Body of pancreas (tissue), 4 donors: ENCODE measurements at regions not wholly inside any gene's neighbourhood (a gene's known extent, or its start where the extent isn't known, plus 50 kb on each side); places are given as distances from the start of the nearest gene placed in this dataset.

ENCODE experiments used
- ATAC-seq: fragments of 150-250 bp; one replicate; pipeline ENCODE4 v1.9.1; 2016
- DNase-seq, 4 donors: peaks; one replicate each; pipeline ENCODE4 v3.0.0-alpha.2; 2019
- H3K27ac ChIP-seq, 4 donors: fragments of 200-600 bp; sonication (generic); 1 replicate in 3 of 4; 2 replicates in 1 of 4; pipeline versions ENCODE4 v1.5.1 to v1.6.1; 2016 to 2019; ENCODE audit warnings: mild to moderate bottlenecking in 1 of 4, mixed read lengths in 1 of 4, moderate library complexity in 1 of 4
- H3K27me3 ChIP-seq, 2 donors: fragments of 200-600 bp; sonication (generic); one replicate each; pipeline ENCODE4 v1.6.0; 2016; ENCODE audit warnings: mild to moderate bottlenecking in 1 of 2
- H3K36me3 ChIP-seq, 2 donors: fragments of 200-600 bp; sonication (generic); replicated peaks in 1 of 2; 2 replicates each; pipeline ENCODE4 v1.5.1; 2016; ENCODE audit warnings: low read depth in 2 of 2; ENCODE audit not compliant: insufficient read depth in 1 of 2
- H3K4me1 ChIP-seq: fragments of 200-600 bp; sonication (generic); one replicate; pipeline ENCODE4 v1.6.0; 2016
- H3K4me3 ChIP-seq, 2 donors: fragments of 200-600 bp; sonication (generic); 1 replicate in 1 of 2; 2 replicates in 1 of 2; pipeline ENCODE4 v1.5.1; 2016 to 2019
- H3K9me3 ChIP-seq, 3 donors: fragments of 200-600 bp; sonication (generic); 1 replicate in 2 of 3; 2 replicates in 1 of 3; pipeline ENCODE4 v1.5.1; 2016
- CTCF ChIP-seq, 7 experiments: fragments of 450-650 bp in 4 of 7; fragments of 200-600 bp in 3 of 7; sonication (generic) in 3 of 7; IDR thresholded peaks; one replicate each; pipeline ENCODE4 v1.5.1; 2016 to 2019; ENCODE audit warnings: antibody characterized with exemption in 7 of 7
- POLR2A ChIP-seq, 3 donors: fragments of 450-650 bp; IDR thresholded peaks; one replicate each; pipeline ENCODE4 v1.6.1; 2016; ENCODE audit warnings: antibody characterized with exemption in 3 of 3, mild to moderate bottlenecking in 2 of 3
- WGBS, 2 donors: methylation state at CpG; one replicate each; pipeline ENCODE4 v1.1.5; 2017; 5-methylcytosine and 5-hydroxymethylcytosine counted together
- intact Hi-C: fragments of 100-400 bp; cut with DNase I; formaldehyde crosslinking; loops from one replicate; pipeline ENCODE4 v1.15.1; 2023

- no peaks in the 10 kb centered on the region for H3K9me3 ChIP-seq
- intact Hi-C loops: no loop called here
- no peaks in the 10 kb centered on the region for H3K27me3 ChIP-seq
- no peak overlapping the region for H3K4me3 ChIP-seq
- ATAC-seq (no peak), DNase-seq (no peak)
- no peak for TF ChIP-seq POLR2A (IDR thresholded peaks at IDR 0.05)
- TF ChIP-seq CTCF (IDR thresholded peaks at IDR 0.05): no peak
- 75 to 82% methylated on average over 6 of the region's 6 CpGs for WGBS, 2 donors
- no peaks in the 10 kb centered on the region for H3K36me3 ChIP-seq
- no peak overlapping the region for H3K27ac ChIP-seq
- no peaks in the 10 kb centered on the region for H3K4me1 ChIP-seq
Observed at GRCh38 chr15:68518785-68519430, 59.9 kb upstream of the CORO2B start.

GRCh38 chr15:68524753-68525584 is 53.8 kb upstream of the CORO2B start:
- intact Hi-C loops: no loop called here
- ATAC-seq (no peak), DNase-seq (no peak)
- 61 to 67% methylated on average over 4 of the region's 4 CpGs for WGBS, 2 donors
- H3K27ac ChIP-seq: peak overlapping the region in 1 of 4 donors; percentile 25
- H3K27me3 ChIP-seq: no peaks in the 10 kb centered on the region
- no peaks in the 10 kb centered on the region for H3K9me3 ChIP-seq
- TF ChIP-seq POLR2A (IDR thresholded peaks at IDR 0.05) (no peak), CTCF (IDR thresholded peaks at IDR 0.05) (no peak)
- no peaks in the 10 kb centered on the region for H3K36me3 ChIP-seq
- no peak overlapping the region for H3K4me3 ChIP-seq
- H3K4me1 ChIP-seq: no peaks in the 10 kb centered on the region

- ATAC-seq: no peak
- H3K4me1 ChIP-seq: no peaks in the 10 kb centered on the region
- no peak overlapping the region for H3K4me3 ChIP-seq
- 66 to 72% methylated on average over 3 of the region's 3 CpGs for WGBS, 2 donors
- TF ChIP-seq CTCF (IDR thresholded peaks at IDR 0.05): no peak
- TF ChIP-seq POLR2A (IDR thresholded peaks at IDR 0.05): no peak
- no peak overlapping the region for H3K27ac ChIP-seq
- no peaks in the 10 kb centered on the region for H3K27me3 ChIP-seq
- DNase-seq: no peak
- H3K9me3 ChIP-seq: no peaks in the 10 kb centered on the region
- no peaks in the 10 kb centered on the region for H3K36me3 ChIP-seq
- intact Hi-C loops: no loop called here
Observed at GRCh38 chr15:68525815-68526214, 53.0 kb upstream of the CORO2B start.

- TF ChIP-seq CTCF (IDR thresholded peaks at IDR 0.05): no peak
- no peak for TF ChIP-seq POLR2A (IDR thresholded peaks at IDR 0.05)
- no peaks in the 10 kb centered on the region for H3K27me3 ChIP-seq
- no peak for DNase-seq
- H3K27ac ChIP-seq: no peak overlapping the region
- intact Hi-C loops: no loop called here
- H3K4me3 ChIP-seq: no peak overlapping the region
- no peak for ATAC-seq
- no peaks in the 10 kb centered on the region for H3K4me1 ChIP-seq
- H3K9me3 ChIP-seq: no peaks in the 10 kb centered on the region
- no peaks in the 10 kb centered on the region for H3K36me3 ChIP-seq
Observed at GRCh38 chr15:68526269-68526668, 52.5 kb upstream of the CORO2B start.
